ENCODE measurements at regions not wholly inside any gene's neighbourhood (a gene's known extent, or its start where the extent isn't known, plus 50 kb on each side); places are given as distances from the start of the nearest gene placed in this dataset.

DNA sequence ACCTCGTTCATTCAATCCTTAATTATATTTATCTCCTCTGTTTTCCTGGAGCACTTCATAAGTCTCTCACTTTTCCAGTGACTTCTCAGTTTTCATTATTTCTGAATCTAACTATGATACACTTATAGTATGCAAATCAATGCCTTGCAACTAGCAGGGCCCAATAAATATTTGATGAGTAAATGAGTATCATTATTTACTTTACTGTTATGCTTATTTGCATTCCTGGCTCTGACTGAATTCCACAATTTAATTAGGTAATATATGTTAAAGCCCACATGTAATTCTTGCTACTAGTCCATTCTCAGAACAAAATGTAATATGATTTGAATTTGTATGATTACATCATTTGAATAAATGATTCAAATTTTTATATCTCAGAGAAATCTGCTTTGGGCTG lies 1595.1 kb upstream of the MIR17HG start:
- Histone ChIP-seq H3K4me3 (ENCODE audit: low read length) (no peak overlapping the region), H3K27ac (ENCODE audit: low read length) (no peak overlapping the region), H3K9me3 (ENCODE audit: control insufficient read depth, insufficient read depth, low read length) (no peaks in the 10 kb centered on the region), H3K27me3 (ENCODE audit: control insufficient read depth, insufficient read depth, low read length) (no peaks in the 10 kb centered on the region), H3K36me3 (ENCODE audit: control insufficient read depth, insufficient read depth, low read length) (no peaks in the 10 kb centered on the region), H3K4me1 (ENCODE audit: control insufficient read depth, insufficient read depth, low read length) (no peaks in the 10 kb centered on the region)
- no peak overlapping the region for H3K4me3 Mint-ChIP-seq
- WGBS (ENCODE audit: insufficient coverage) = 83% methylated on average over 1 of the region's 1 CpG
- H3K27me3 Mint-ChIP-seq (ENCODE audit: low read depth in 2 of 2) = no peaks in the 10 kb centered on the region
- intact Hi-C loops (cut with micrococcal nuclease) = no loop called here
- H3K9me3 Mint-ChIP-seq = peaks cover 9 to 19% of the 10 kb centered on the region in 2 donors
- no peak for DNase-seq
- TF ChIP-seq, protein P1, sequence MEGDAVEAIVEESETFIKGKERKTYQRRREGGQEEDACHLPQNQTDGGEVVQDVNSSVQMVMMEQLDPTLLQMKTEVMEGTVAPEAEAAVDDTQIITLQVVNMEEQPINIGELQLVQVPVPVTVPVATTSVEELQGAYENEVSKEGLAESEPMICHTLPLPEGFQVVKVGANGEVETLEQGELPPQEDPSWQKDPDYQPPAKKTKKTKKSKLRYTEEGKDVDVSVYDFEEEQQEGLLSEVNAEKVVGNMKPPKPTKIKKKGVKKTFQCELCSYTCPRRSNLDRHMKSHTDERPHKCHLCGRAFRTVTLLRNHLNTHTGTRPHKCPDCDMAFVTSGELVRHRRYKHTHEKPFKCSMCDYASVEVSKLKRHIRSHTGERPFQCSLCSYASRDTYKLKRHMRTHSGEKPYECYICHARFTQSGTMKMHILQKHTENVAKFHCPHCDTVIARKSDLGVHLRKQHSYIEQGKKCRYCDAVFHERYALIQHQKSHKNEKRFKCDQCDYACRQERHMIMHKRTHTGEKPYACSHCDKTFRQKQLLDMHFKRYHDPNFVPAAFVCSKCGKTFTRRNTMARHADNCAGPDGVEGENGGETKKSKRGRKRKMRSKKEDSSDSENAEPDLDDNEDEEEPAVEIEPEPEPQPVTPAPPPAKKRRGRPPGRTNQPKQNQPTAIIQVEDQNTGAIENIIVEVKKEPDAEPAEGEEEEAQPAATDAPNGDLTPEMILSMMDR (IDR thresholded peaks at IDR 0.05) = no peak
- no peak overlapping the region for H3K27ac Mint-ChIP-seq
- H3K36me3 Mint-ChIP-seq = no peaks in the 10 kb centered on the region
- H3K4me1 Mint-ChIP-seq = no peaks in the 10 kb centered on the region
- no peak for ATAC-seq

DNA sequence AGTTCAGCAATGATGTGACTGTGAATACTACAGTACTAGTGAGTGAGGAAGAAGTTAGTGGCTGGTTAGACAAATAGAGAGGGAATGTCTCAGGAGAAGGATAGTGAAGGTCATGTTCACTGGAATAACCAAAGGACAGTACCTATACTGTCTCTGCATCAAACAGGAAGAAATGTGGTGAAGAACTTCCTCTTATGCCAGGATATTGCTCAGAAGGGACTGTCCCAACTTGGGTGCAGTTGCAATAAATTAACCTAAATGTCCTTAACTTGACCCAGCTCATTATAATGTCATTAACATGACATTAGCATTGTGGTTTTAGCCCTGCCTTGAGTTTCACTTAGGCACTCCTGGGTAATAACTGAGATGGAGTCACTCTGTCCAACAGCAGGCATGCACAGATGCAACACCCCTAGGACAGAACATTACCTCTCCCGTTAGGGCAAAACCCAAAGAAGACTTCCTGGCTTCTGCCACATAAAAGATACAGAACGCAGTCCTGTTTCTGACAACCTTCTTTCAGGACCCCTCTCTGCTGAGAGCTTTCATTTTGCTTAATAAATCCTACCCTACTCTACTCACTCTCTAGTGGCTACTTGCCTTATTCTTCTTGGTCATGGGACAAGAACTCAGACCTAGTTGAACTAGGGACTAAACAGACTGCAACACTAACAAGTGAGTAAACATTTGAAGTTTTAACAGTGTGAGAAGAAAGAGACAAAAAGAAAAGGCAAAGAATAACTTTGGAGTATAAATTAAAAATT lies 1591.6 kb upstream of the MIR17HG start:
- WGBS (ENCODE audit: insufficient coverage) = 83% methylated on average over 2 of the region's 2 CpGs
- no peaks in the 10 kb centered on the region for H3K36me3 ChIP-seq (ENCODE audit: control insufficient read depth, insufficient read depth, low read length)
- ATAC-seq (no peak), DNase-seq (no peak)
- TF ChIP-seq, protein P1 (IDR thresholded peaks at IDR 0.05) = no peak
- H3K27ac ChIP-seq (ENCODE audit: low read length) = no peak overlapping the region
- no peak overlapping the region for H3K4me3 Mint-ChIP-seq
- no peaks in the 10 kb centered on the region for H3K4me1 Mint-ChIP-seq
- no peak overlapping the region for H3K4me3 ChIP-seq (ENCODE audit: low read length)
- no peaks in the 10 kb centered on the region for H3K27me3 Mint-ChIP-seq (ENCODE audit: low read depth in 2 of 2)
- H3K4me1 ChIP-seq (ENCODE audit: control insufficient read depth, insufficient read depth, low read length) = no peaks in the 10 kb centered on the region
- peaks cover 7 to 18% of the 10 kb centered on the region in 2 donors for H3K9me3 Mint-ChIP-seq
- H3K9me3 ChIP-seq (ENCODE audit: control insufficient read depth, insufficient read depth, low read length) = no peaks in the 10 kb centered on the region
- H3K27me3 ChIP-seq (ENCODE audit: control insufficient read depth, insufficient read depth, low read length) = no peaks in the 10 kb centered on the region
- no peak overlapping the region for H3K27ac Mint-ChIP-seq
- H3K36me3 Mint-ChIP-seq = no peaks in the 10 kb centered on the region
- intact Hi-C loops (cut with micrococcal nuclease) = no loop called here

DNA sequence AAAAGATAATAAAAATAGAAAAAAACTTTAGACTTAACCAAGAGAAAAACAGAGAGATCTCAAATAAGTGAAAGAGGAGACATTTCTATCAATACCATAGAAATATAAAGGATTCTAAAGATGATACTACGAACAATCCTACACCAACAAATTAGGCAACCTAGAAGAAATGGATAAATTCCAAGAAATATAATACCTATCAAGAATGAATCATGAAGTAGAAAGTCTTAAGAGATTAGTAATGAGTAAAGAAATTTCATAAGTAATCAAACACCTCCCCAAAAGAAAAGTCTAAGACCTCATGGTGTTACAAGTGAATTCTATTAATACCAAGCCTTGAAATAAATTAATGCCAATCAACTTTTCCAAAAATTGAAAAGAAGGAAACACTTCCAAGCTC lies 1584.5 kb upstream of the MIR17HG start:
- intact Hi-C loops (cut with micrococcal nuclease) = no loop called here
- TF ChIP-seq, protein P1 (IDR thresholded peaks at IDR 0.05) = no peak

More for the DNA sequence above, 1584.5 kb upstream of the MIR17HG start:
- H3K27me3 Mint-ChIP-seq (ENCODE audit: low read depth in 2 of 2) = no peaks in the 10 kb centered on the region
- Histone ChIP-seq H3K27ac (ENCODE audit: low read length) (no peak overlapping the region), H3K36me3 (ENCODE audit: control insufficient read depth, insufficient read depth, low read length) (no peaks in the 10 kb centered on the region), H3K27me3 (ENCODE audit: control insufficient read depth, insufficient read depth, low read length) (no peaks in the 10 kb centered on the region), H3K4me1 (ENCODE audit: control insufficient read depth, insufficient read depth, low read length) (no peaks in the 10 kb centered on the region), H3K9me3 (ENCODE audit: control insufficient read depth, insufficient read depth, low read length) (no peaks in the 10 kb centered on the region), H3K4me3 (ENCODE audit: low read length) (no peak overlapping the region)
- H3K36me3 Mint-ChIP-seq = no peaks in the 10 kb centered on the region
- no peak overlapping the region for H3K4me3 Mint-ChIP-seq
- WGBS (ENCODE audit: insufficient coverage) = no CpG with 5 or more reads among the region's 1 CpG
- DNase-seq (no peak), ATAC-seq (no peak)
- no peaks in the 10 kb centered on the region for H3K4me1 Mint-ChIP-seq
- H3K27ac Mint-ChIP-seq = no peak overlapping the region
- peaks cover 13 to 20% of the 10 kb centered on the region in 2 donors for H3K9me3 Mint-ChIP-seq
